ENCODE measurements at regions not wholly inside any gene's neighbourhood (a gene's known extent, or its start where the extent isn't known, plus 50 kb on each side); places are given as distances from the start of the nearest gene placed in this dataset.

DNA sequence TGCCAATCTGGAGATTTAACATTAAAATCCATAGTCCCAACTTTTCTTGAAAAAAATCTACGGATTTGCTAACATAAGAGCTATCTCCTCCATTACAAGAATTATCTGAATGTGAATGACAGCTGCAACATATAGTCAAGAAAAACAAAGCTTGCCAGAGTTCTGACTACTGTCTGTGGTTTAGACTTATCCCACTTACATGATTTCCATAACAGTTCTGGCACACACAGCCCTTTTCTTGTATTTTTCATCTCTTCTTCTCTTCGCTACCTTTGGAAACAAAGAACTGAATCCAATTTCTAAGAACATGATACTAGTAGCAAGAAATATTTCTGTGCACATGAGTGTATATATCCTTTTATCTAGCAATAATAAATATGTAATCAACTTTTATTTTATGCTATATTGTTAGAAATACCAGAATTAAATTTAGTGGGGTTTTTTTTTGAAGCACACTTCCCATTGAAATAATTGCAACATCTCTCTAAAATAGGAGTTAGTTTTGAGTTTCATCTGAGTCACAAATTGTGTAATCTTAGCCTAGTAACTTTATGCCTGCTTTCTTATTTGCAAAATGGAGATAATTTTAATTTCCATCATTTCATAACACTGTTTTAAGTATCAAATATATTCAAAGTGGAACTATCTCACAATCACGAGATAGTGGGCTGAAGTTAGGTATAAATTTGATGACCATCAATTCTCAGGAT, 1217.6 kb downstream of the JRKL start:
- TF ChIP-seq CTCF (IDR thresholded peaks at IDR 0.05): no peak
- TF ChIP-seq POLR2A (IDR thresholded peaks at IDR 0.05): no peak
